Activated T-cell treated with anti-CD3 and anti-CD28 coated beads, Interleukin-2, amount 50 U/mL, for 72 hours (primary cell): ENCODE measurements at regions not wholly inside any gene's neighbourhood (a gene's known extent, or its start where the extent isn't known, plus 50 kb on each side); places are given as distances from the start of the nearest gene placed in this dataset.

ENCODE experiments used
- ATAC-seq, 2 donors: fragments of 150-1000 bp; cut with Tn5 transposase; replicated peaks in 1 of 2; 2 replicates each; pipeline ENCODE4 v1.10.0; 2021; ENCODE audit warnings: moderate library complexity in 2 of 2, mild to moderate bottlenecking in 1 of 2
- DNase-seq, 2 donors: peaks; one replicate each; pipeline ENCODE4 v3.0.0; 2021 to 2022; ENCODE audit warnings: mixed read lengths in 1 of 2
- H3K27ac Mint-ChIP-seq: one replicate; pipeline ENCODE4 v1.8.0; 2022; ENCODE audit warnings: mild to moderate bottlenecking, moderate library complexity, mixed read lengths
- H3K27me3 Mint-ChIP-seq: one replicate; pipeline ENCODE4 v1.8.0; 2022; ENCODE audit warnings: low read depth, mixed read lengths
- H3K36me3 Mint-ChIP-seq, 2 donors: one replicate each; pipeline ENCODE4 v1.8.0; 2022; ENCODE audit warnings: mixed read lengths in 2 of 2, mild to moderate bottlenecking in 1 of 2; ENCODE audit not compliant: insufficient read depth in 2 of 2
- H3K4me1 Mint-ChIP-seq: one replicate; pipeline ENCODE4 v1.8.0; 2022; ENCODE audit warnings: low read depth, mixed read lengths
- H3K4me3 Mint-ChIP-seq, 2 donors: one replicate each; pipeline ENCODE4 v1.8.0; 2022; ENCODE audit warnings: mild to moderate bottlenecking in 2 of 2, mixed read lengths in 2 of 2, moderate library complexity in 2 of 2
- H3K9me3 Mint-ChIP-seq, 2 donors: one replicate each; pipeline ENCODE4 v1.8.0; 2022; ENCODE audit warnings: mixed read lengths in 2 of 2

- Mint-ChIP-seq H3K4me1 (peaks cover 13% of the 10 kb centered on the region), H3K4me3 (no peak overlapping the region), H3K27ac (no peak overlapping the region), H3K9me3 (no peaks in the 10 kb centered on the region), H3K36me3 (no peaks in the 10 kb centered on the region), H3K27me3 (no peaks in the 10 kb centered on the region)
- DNase-seq: no peak
- ATAC-seq: no peak
Measured at GRCh38 chrX:9318766-9319165, 146.1 kb upstream of the TBL1X start.

- DNase-seq (no peak), ATAC-seq (no peak)
- H3K4me3 Mint-ChIP-seq: no peak overlapping the region
- no peaks in the 10 kb centered on the region for H3K9me3 Mint-ChIP-seq
- H3K36me3 Mint-ChIP-seq: no peaks in the 10 kb centered on the region
- peaks cover 13% of the 10 kb centered on the region for H3K4me1 Mint-ChIP-seq
- no peaks in the 10 kb centered on the region for H3K27me3 Mint-ChIP-seq
- no peak overlapping the region for H3K27ac Mint-ChIP-seq
Measured at GRCh38 chrX:9320940-9321339, 143.9 kb upstream of the TBL1X start.

- H3K27ac Mint-ChIP-seq: no peak overlapping the region
- ATAC-seq (no peak), DNase-seq (no peak)
- peaks cover 7% of the 10 kb centered on the region for H3K4me1 Mint-ChIP-seq
- H3K36me3 Mint-ChIP-seq: no peaks in the 10 kb centered on the region
- no peak overlapping the region for H3K4me3 Mint-ChIP-seq
- H3K9me3 Mint-ChIP-seq: peaks cover 0 to 3% of the 10 kb centered on the region in 2 donors
- H3K27me3 Mint-ChIP-seq: no peaks in the 10 kb centered on the region
Measured at GRCh38 chrX:9324676-9325075, 140.2 kb upstream of the TBL1X start.

GRCh38 chrX:9326369-9326768 is 138.5 kb upstream of the TBL1X start:
- Mint-ChIP-seq H3K27me3 (no peaks in the 10 kb centered on the region), H3K4me3 (no peak overlapping the region), H3K27ac (no peak overlapping the region), H3K9me3 (peaks cover 0 to 3% of the 10 kb centered on the region in 2 donors), H3K4me1 (peaks cover 7% of the 10 kb centered on the region), H3K36me3 (no peaks in the 10 kb centered on the region)
- DNase-seq (no peak), ATAC-seq (no peak)

- H3K4me1 Mint-ChIP-seq: peaks cover 7% of the 10 kb centered on the region
- H3K9me3 Mint-ChIP-seq: peaks cover 0 to 3% of the 10 kb centered on the region in 2 donors
- no peak overlapping the region for H3K27ac Mint-ChIP-seq
- ATAC-seq: no peak
- H3K4me3 Mint-ChIP-seq: no peak overlapping the region
- no peaks in the 10 kb centered on the region for H3K36me3 Mint-ChIP-seq
- H3K27me3 Mint-ChIP-seq: no peaks in the 10 kb centered on the region
- no peak for DNase-seq
Measured at GRCh38 chrX:9327086-9327746, 137.6 kb upstream of the TBL1X start.

- H3K36me3 Mint-ChIP-seq: no peaks in the 10 kb centered on the region
- H3K27ac Mint-ChIP-seq: no peak overlapping the region
- no peaks in the 10 kb centered on the region for H3K27me3 Mint-ChIP-seq
- no peak overlapping the region for H3K4me3 Mint-ChIP-seq
- H3K9me3 Mint-ChIP-seq: peaks cover 0 to 3% of the 10 kb centered on the region in 2 donors
- peak in 1 of 2 donors; percentile 33 for ATAC-seq
- no peak for DNase-seq
- H3K4me1 Mint-ChIP-seq: peaks cover 7% of the 10 kb centered on the region
Measured at GRCh38 chrX:9327747-9328145, 137.1 kb upstream of the TBL1X start.

- DNase-seq (no peak), ATAC-seq (no peak)
- no peaks in the 10 kb centered on the region for H3K27me3 Mint-ChIP-seq
- peaks cover 0 to 3% of the 10 kb centered on the region in 2 donors for H3K9me3 Mint-ChIP-seq
- H3K27ac Mint-ChIP-seq: no peak overlapping the region
- peaks cover 7% of the 10 kb centered on the region for H3K4me1 Mint-ChIP-seq
- no peak overlapping the region for H3K4me3 Mint-ChIP-seq
- no peaks in the 10 kb centered on the region for H3K36me3 Mint-ChIP-seq
Measured at GRCh38 chrX:9329056-9329455, 135.8 kb upstream of the TBL1X start.

- H3K36me3 Mint-ChIP-seq: no peaks in the 10 kb centered on the region
- H3K9me3 Mint-ChIP-seq: peaks cover 0 to 3% of the 10 kb centered on the region in 2 donors
- peaks cover under 1% of the 10 kb centered on the region for H3K27me3 Mint-ChIP-seq
- no peak for DNase-seq
- H3K4me3 Mint-ChIP-seq: no peak overlapping the region
- H3K27ac Mint-ChIP-seq: no peak overlapping the region
- H3K4me1 Mint-ChIP-seq: peaks cover 8% of the 10 kb centered on the region
- ATAC-seq: no peak
Measured at GRCh38 chrX:9330249-9330982, 134.4 kb upstream of the TBL1X start.

- peaks cover 7% of the 10 kb centered on the region for H3K27me3 Mint-ChIP-seq
- no peak overlapping the region for H3K4me3 Mint-ChIP-seq
- peaks cover 2% of the 10 kb centered on the region in 2 donors for H3K36me3 Mint-ChIP-seq
- H3K9me3 Mint-ChIP-seq: no peaks in the 10 kb centered on the region
- H3K27ac Mint-ChIP-seq: no peak overlapping the region
- H3K4me1 Mint-ChIP-seq: peaks cover 19% of the 10 kb centered on the region
- no peak for ATAC-seq
- no peak for DNase-seq
Measured at GRCh38 chrX:9333873-9334560, 130.8 kb upstream of the TBL1X start.

- no peak for ATAC-seq
- H3K4me1 Mint-ChIP-seq: peaks cover 29% of the 10 kb centered on the region
- no peak for DNase-seq
- H3K27ac Mint-ChIP-seq: no peak overlapping the region
- H3K9me3 Mint-ChIP-seq: no peaks in the 10 kb centered on the region
- no peak overlapping the region for H3K4me3 Mint-ChIP-seq
- H3K27me3 Mint-ChIP-seq: peaks cover 7% of the 10 kb centered on the region
- H3K36me3 Mint-ChIP-seq: peaks cover 2% of the 10 kb centered on the region in 2 donors
Measured at GRCh38 chrX:9335251-9335650, 129.6 kb upstream of the TBL1X start.

- H3K36me3 Mint-ChIP-seq: peaks cover 2% of the 10 kb centered on the region in 2 donors
- H3K27ac Mint-ChIP-seq: no peak overlapping the region
- no peaks in the 10 kb centered on the region for H3K9me3 Mint-ChIP-seq
- H3K4me3 Mint-ChIP-seq: peak overlapping the region in 1 of 2 donors; percentile 76
- DNase-seq (no peak), ATAC-seq (peak in 1 of 2 donors; percentile 38)
- H3K4me1 Mint-ChIP-seq: peaks cover 40% of the 10 kb centered on the region
- peaks cover 7% of the 10 kb centered on the region for H3K27me3 Mint-ChIP-seq
Measured at GRCh38 chrX:9336456-9336855, 128.4 kb upstream of the TBL1X start.

GRCh38 chrX:9337046-9337445 is 127.8 kb upstream of the TBL1X start:
- DNase-seq (no peak), ATAC-seq (no peak)
- Mint-ChIP-seq H3K4me3 (peak overlapping the region in 1 of 2 donors; percentile 76), H3K27me3 (peaks cover 7% of the 10 kb centered on the region), H3K9me3 (no peaks in the 10 kb centered on the region), H3K27ac (no peak overlapping the region), H3K4me1 (peaks cover 40% of the 10 kb centered on the region), H3K36me3 (peaks cover 2% of the 10 kb centered on the region in 2 donors)

GRCh38 chrX:9338986-9339385 is 125.9 kb upstream of the TBL1X start:
- no peak for DNase-seq
- Mint-ChIP-seq H3K4me3 (no peak overlapping the region), H3K36me3 (peaks cover 2% of the 10 kb centered on the region in 2 donors), H3K27me3 (peaks cover 7% of the 10 kb centered on the region), H3K27ac (no peak overlapping the region), H3K4me1 (peaks cover 45% of the 10 kb centered on the region), H3K9me3 (no peaks in the 10 kb centered on the region)
- ATAC-seq: no peak
